Hepatocyte (in vitro differentiated cells): ENCODE measurements at regions not wholly inside any gene's neighbourhood (a gene's known extent, or its start where the extent isn't known, plus 50 kb on each side); places are given as distances from the start of the nearest gene placed in this dataset.
"Not testable (repeated sequence)": the region's sequence is repeated elsewhere in the genome, so short reads cannot be mapped to it uniquely, and the experiment has no call there.

Experiments
- DNase-seq: peaks from one replicate; pipeline ENCODE4 v3.0.0-alpha.2; 2016; ENCODE audit warnings: low spot score
- H2AFZ ChIP-seq: fragments of 200-600 bp; sonication (generic); 2 replicates; pipeline ENCODE4 v1.6.0; 2016; ENCODE audit warnings: antibody characterized with exemption, mild to moderate bottlenecking
- H3K27ac ChIP-seq: fragments of 200-600 bp; sonication (generic); 2 replicates; pipeline ENCODE4 v1.5.1; 2016; ENCODE audit warnings: mild to moderate bottlenecking
- H3K27me3 ChIP-seq: fragments of 200-600 bp; sonication (generic); 2 replicates; pipeline ENCODE4 v1.6.1; 2016
- H3K36me3 ChIP-seq: fragments of 200-600 bp; sonication (generic); replicated peaks from 2 replicates; pipeline ENCODE4 v1.5.1; 2016; ENCODE audit warnings: low read depth; ENCODE audit not compliant: insufficient read depth
- H3K4me1 ChIP-seq: fragments of 200-600 bp; sonication (generic); 2 replicates; pipeline ENCODE4 v1.5.1; 2016; ENCODE audit warnings: mild to moderate bottlenecking, moderate library complexity; ENCODE audit not compliant: insufficient read depth
- H3K4me2 ChIP-seq: fragments of 200-600 bp; sonication (generic); 2 replicates; pipeline ENCODE4 v1.6.0; 2016
- H3K4me3 ChIP-seq: fragments of 200-600 bp; sonication (generic); 2 replicates; pipeline ENCODE4 v1.5.1; 2016; ENCODE audit warnings: mild to moderate bottlenecking
- H3K79me2 ChIP-seq: fragments of 200-600 bp; sonication (generic); 2 replicates; pipeline ENCODE4 v1.6.0; 2017; ENCODE audit warnings: mild to moderate bottlenecking
- H3K9me2 ChIP-seq: fragments of 200-600 bp; sonication (generic); replicated peaks from 2 replicates; pipeline ENCODE4 v1.6.0; 2017; ENCODE audit warnings: mild to moderate bottlenecking; ENCODE audit not compliant: insufficient read depth
- H3K9me3 ChIP-seq: fragments of 200-600 bp; sonication (generic); 2 replicates; pipeline ENCODE4 v1.5.1; 2016; ENCODE audit warnings: low read depth, mild to moderate bottlenecking
- H4K20me1 ChIP-seq: fragments of 200-600 bp; sonication (generic); 2 replicates; pipeline ENCODE4 v1.6.0; 2016; ENCODE audit warnings: mild to moderate bottlenecking; ENCODE audit not compliant: insufficient read depth, poor library complexity, severe bottlenecking
- EZH2 ChIP-seq: fragments of 200-600 bp; sonication (generic); IDR thresholded peaks from 2 replicates; pipeline ENCODE4 v1.6.1; 2016; ENCODE audit warnings: antibody characterized with exemption, mild to moderate bottlenecking, borderline replicate concordance
- EZH2phosphoT487 ChIP-seq: fragments of 200-600 bp; sonication (generic); IDR thresholded peaks from one replicate; pipeline ENCODE4 v1.6.1; 2018; ENCODE audit warnings: antibody characterized with exemption, mild to moderate bottlenecking, low read depth, moderate library complexity; ENCODE audit not compliant: unreplicated experiment, severe bottlenecking
- WGBS: methylation state at CpG from one replicate; pipeline ENCODE4 v1.1.6; 2016; ENCODE audit warnings: low lambda C conversion rate; ENCODE audit errors: missing lambda C conversion rate; 5-methylcytosine and 5-hydroxymethylcytosine counted together
- TF ChIP-seq, protein P1 (sequence below): fragments of 200-600 bp; sonication (generic); IDR thresholded peaks from 2 replicates; pipeline ENCODE4 v1.5.1; 2016; ENCODE audit warnings: antibody characterized with exemption, mild to moderate bottlenecking; ENCODE audit not compliant: poor library complexity

DNA sequence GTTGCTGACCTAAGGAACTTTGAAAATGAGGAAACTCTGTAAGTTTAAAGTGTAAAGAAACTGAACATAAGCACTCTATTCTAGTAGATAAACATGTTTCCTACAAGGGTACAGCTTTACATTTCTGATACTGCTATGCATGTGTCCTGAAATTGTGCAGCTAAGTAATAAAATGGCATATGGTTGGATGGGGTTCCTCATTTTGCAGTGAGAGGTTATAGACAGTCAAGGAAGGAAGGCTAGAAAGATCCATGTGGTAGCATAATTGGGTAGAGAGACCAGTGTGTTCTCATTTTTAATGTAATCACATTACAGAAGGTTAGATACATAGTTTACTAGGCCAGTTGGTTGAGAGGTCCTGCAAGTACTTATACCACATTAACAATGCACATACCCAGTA is 477.0 kb downstream of the TMEM121 start:
- Histone ChIP-seq H3K36me3 (no peaks in the 10 kb centered on the region), H3K9me2 (no peaks in the 10 kb centered on the region), H4K20me1 (no peaks in the 10 kb centered on the region), H3K79me2 (no peaks in the 10 kb centered on the region), H3K9me3 (no peaks in the 10 kb centered on the region), H3K4me2 (no peak overlapping the region), H2AFZ (no peak overlapping the region), H3K4me1 (no peaks in the 10 kb centered on the region), H3K27me3 (no peaks in the 10 kb centered on the region), H3K4me3 (no peak overlapping the region), H3K27ac (no peak overlapping the region)
- no peak for DNase-seq
- TF ChIP-seq EZH2 (no peak), EZH2phosphoT487 (no peak)

DNA sequence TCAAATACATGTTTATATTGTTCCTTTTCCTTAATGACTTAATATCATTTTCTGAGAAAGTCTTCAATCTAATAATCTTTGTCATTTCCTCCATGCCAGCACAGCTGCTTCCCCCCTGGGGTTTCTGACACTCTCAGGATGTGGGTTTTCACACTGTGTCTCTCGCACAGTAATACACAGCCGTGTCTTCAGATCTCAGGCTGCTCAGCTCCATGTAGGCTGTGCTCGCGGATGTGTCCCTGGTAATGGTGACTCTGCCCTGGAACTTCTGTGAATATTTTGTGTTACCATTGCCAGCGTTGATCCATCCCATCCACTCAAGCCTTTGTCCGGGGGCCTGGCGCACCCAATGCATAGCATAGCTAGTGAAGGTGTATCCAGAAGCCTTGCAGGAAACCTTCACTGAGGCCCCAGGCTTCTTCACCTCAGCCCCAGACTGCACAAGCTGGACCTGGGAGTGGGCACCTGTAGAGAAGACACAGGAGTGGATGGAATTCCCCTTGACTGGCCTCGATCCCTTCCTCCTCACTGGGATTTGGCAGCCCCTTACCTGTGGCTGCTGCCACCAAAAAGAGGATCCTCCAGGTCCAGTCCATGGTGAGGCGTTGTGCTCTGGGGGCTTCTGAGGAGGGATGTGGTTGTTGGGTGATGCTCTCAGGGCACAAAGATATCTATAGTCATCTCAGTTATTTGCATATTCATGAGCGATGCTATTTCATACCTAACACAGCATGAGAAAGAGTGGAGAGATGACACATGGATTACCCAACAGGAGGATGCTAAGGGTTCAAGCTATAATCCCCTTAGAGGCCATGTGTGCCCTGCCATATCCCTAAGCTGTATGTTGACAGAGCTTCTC is 478.8 kb downstream of the TMEM121 start:
- not testable (repeated sequence) for H3K4me2 ChIP-seq, H2AFZ ChIP-seq, H3K9me2 ChIP-seq, H3K27me3 ChIP-seq, H3K4me3 ChIP-seq, H3K79me2 ChIP-seq, H4K20me1 ChIP-seq, H3K9me3 ChIP-seq, H3K27ac ChIP-seq, DNase-seq, H3K4me1 ChIP-seq, H3K36me3 ChIP-seq
- WGBS, result 82% methylated on average over 10 of the region's 10 CpGs

DNA sequence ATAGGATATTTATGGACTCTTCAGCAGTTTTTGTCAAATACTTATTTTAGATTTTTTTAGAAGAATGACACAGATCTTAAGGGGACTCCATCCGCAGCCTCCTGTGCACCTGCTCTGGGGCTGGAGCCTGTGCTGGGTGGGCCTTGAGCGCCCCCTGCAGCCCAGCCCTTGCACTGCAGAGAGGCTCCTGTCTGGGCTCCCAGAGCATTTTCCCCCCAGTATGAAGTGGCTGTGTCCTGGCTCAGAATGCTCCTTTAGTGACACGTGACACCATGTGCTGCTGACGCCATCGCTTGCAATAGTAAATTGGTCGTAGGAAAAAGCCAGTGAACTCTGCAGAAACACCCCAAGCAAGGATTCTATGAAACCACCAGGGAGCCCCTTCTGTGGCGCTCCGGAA is 479.7 kb downstream of the TMEM121 start:
- H3K4me3 ChIP-seq, H4K20me1 ChIP-seq, H3K4me2 ChIP-seq, H3K27me3 ChIP-seq, H3K4me1 ChIP-seq, H2AFZ ChIP-seq, H3K9me2 ChIP-seq, H3K9me3 ChIP-seq, DNase-seq, H3K27ac ChIP-seq, H3K36me3 ChIP-seq, H3K79me2 ChIP-seq: not testable (repeated sequence)
- WGBS, result 70% methylated on average over 8 of the region's 8 CpGs

DNA sequence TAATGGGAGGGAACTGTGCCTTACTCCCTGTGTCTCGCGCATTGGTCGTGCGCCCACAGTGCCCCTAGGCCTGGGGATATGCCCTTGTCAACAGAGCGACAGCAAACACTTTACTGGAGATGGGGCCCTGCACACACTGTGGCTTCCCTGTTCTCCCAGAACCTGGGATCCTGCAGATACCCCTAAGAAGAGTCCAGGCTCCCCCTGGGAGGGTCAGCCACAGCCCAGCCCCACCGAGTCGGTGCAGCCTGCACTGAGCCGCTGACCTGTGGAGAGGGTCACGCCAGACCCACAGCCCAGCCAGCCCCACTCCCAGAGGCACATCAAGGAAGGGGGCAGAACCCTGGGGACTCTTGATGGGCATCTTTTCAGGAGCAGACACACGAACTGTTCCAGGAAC is 480.3 kb downstream of the TMEM121 start:
- H3K79me2 ChIP-seq, H3K27ac ChIP-seq, H3K4me1 ChIP-seq, H2AFZ ChIP-seq, H3K36me3 ChIP-seq, H3K9me3 ChIP-seq, H3K27me3 ChIP-seq, H3K4me3 ChIP-seq, H3K9me2 ChIP-seq, H3K4me2 ChIP-seq, DNase-seq, H4K20me1 ChIP-seq: not testable (repeated sequence)
- 82% methylated on average over 10 of the region's 10 CpGs for WGBS

DNA sequence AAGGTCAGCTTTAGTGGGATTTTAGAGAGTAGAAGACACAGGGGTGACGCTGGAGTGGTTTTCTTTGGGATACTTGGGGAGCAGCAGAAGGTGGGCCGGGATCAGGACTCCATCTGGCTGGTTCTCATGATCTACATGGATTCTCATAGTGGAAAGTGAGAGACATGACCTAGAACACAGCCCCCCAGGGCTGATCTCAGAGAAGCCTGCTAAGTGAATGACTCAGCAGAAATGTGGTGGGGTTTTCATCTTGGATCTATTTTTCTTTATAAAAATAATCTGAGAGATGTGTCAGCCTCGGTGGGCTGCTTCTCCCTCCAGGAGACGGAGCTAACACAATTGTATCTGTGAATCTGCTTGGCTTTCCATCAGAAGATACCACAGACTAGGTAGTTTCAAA is 484.4 kb downstream of the TMEM121 start:
- Histone ChIP-seq H3K79me2 (no peaks in the 10 kb centered on the region), H4K20me1 (no peaks in the 10 kb centered on the region), H3K36me3 (no peaks in the 10 kb centered on the region), H2AFZ (no peak overlapping the region), H3K27me3 (no peaks in the 10 kb centered on the region), H3K9me2 (no peaks in the 10 kb centered on the region), H3K4me1 (no peaks in the 10 kb centered on the region), H3K27ac (no peak overlapping the region), H3K9me3 (no peaks in the 10 kb centered on the region), H3K4me2 (no peak overlapping the region), H3K4me3 (no peak overlapping the region)
- TF ChIP-seq EZH2phosphoT487 (no peak), EZH2 (no peak)
- TF ChIP-seq, protein P1, sequence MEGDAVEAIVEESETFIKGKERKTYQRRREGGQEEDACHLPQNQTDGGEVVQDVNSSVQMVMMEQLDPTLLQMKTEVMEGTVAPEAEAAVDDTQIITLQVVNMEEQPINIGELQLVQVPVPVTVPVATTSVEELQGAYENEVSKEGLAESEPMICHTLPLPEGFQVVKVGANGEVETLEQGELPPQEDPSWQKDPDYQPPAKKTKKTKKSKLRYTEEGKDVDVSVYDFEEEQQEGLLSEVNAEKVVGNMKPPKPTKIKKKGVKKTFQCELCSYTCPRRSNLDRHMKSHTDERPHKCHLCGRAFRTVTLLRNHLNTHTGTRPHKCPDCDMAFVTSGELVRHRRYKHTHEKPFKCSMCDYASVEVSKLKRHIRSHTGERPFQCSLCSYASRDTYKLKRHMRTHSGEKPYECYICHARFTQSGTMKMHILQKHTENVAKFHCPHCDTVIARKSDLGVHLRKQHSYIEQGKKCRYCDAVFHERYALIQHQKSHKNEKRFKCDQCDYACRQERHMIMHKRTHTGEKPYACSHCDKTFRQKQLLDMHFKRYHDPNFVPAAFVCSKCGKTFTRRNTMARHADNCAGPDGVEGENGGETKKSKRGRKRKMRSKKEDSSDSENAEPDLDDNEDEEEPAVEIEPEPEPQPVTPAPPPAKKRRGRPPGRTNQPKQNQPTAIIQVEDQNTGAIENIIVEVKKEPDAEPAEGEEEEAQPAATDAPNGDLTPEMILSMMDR, result no peak
- DNase-seq, result no peak
- WGBS, result 42% methylated on average over 4 of the region's 4 CpGs

DNA sequence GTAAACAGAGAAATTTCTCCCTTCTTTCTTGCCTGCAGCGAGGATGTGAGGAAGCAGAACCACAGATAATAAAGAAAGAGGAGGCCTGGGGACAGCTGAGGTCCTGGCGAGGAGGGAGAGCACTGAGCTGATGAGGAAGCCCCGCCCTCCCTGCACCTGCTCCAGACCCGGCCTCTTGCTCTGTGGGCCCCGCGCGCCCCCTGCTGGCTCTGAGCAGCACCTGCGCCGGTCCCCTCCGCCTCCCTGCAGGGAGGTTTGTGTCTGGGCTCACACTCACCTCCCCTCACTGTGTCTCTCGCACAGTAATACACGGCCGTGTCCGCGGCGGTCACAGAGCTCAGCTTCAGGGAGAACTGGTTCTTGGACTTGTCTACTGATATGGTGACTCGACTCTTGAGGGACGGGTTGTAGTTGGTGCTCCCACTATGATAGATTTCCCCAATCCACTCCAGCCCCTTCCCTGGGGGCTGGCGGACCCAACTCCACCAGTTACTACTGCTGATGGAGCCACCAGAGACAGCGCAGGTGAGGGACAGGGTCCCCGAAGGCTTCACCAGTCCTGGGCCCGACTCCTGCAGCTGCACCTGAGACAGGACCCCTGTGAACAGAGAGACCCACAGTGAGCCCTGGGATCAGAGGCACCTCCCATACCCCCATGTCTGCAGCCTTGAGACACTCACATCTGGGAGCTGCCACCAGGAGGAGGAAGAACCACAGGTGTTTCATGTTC is 485.4 kb downstream of the TMEM121 start:
- not testable (repeated sequence) for H3K27ac ChIP-seq, H3K4me1 ChIP-seq, H3K9me2 ChIP-seq, H3K27me3 ChIP-seq, H3K9me3 ChIP-seq, H4K20me1 ChIP-seq, H3K4me2 ChIP-seq, H3K36me3 ChIP-seq, H3K4me3 ChIP-seq, DNase-seq, H3K79me2 ChIP-seq, H2AFZ ChIP-seq
- 75% methylated on average over 21 of the region's 22 CpGs for WGBS

DNA sequence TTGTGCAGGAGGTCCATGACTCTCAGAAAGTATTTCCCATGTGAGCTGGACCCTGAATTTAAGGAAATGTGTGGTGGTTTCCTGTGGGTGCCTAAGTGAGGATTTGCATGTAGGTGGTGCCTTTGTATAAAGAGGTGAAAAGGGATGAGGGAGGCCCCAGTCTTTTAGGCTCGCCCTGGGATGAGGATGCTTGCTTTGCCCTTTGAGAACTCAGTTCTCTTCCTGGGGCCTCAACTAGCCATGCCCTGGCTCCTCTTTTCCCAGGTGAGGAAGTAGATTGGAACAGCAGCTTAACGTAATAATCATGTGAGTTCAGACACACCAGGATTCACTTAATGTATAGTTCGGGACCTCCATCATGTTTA is 486.0 kb downstream of the TMEM121 start:
- WGBS, result 79% methylated on average over 3 of the region's 3 CpGs

More for the DNA sequence above, 486.0 kb downstream of the TMEM121 start:
- not testable (repeated sequence) for H3K9me2 ChIP-seq, H3K4me3 ChIP-seq, H3K27me3 ChIP-seq, H4K20me1 ChIP-seq, H3K9me3 ChIP-seq, DNase-seq, H3K79me2 ChIP-seq, H3K4me2 ChIP-seq, H3K4me1 ChIP-seq, H3K36me3 ChIP-seq, H2AFZ ChIP-seq, H3K27ac ChIP-seq
